CD4-positive, alpha-beta memory T cell (primary cell): ENCODE measurements at regions not wholly inside any gene's neighbourhood (a gene's known extent, or its start where the extent isn't known, plus 50 kb on each side); places are given as distances from the start of the nearest gene placed in this dataset.

Experiments
- CTCF ChIA-PET: fragments of 350-600 bp; sonication (Branson Sonifier 250); formaldehyde crosslinking; loops from one replicate; lab custom pipeline; 2021; ENCODE audit warnings: inconsistent platforms; ENCODE audit not compliant: partially characterized antibody; lab: Charles Lee
- POLR2A ChIA-PET: fragments of 350-600 bp; sonication (Branson Sonifier 250); formaldehyde crosslinking; loops from one replicate; lab custom pipeline; 2021; ENCODE audit not compliant: partially characterized antibody; lab: Charles Lee
- DNase-seq, 5 donors: peaks; one replicate each; pipeline versions ENCODE4 v3.0.0 to v3.0.0-alpha.2; 2020 to 2022; ENCODE audit warnings: mixed read lengths in 1 of 5
- H3K27ac ChIP-seq: one replicate; pipeline ENCODE4 v1.7.0; 2013; ENCODE audit warnings: low read depth, low read length
- H3K27me3 ChIP-seq: 2 replicates; pipeline ENCODE4 v1.7.0; 2013; ENCODE audit warnings: mild to moderate bottlenecking, low read length, moderate library complexity; ENCODE audit not compliant: insufficient read depth
- H3K36me3 ChIP-seq: 2 replicates; pipeline ENCODE4 v1.7.0; 2013; ENCODE audit warnings: mild to moderate bottlenecking, low read length, moderate library complexity; ENCODE audit not compliant: insufficient read depth
- H3K4me1 ChIP-seq: 2 replicates; pipeline ENCODE4 v1.7.0; 2013; ENCODE audit warnings: mild to moderate bottlenecking, low read length, moderate library complexity; ENCODE audit not compliant: insufficient read depth
- H3K4me3 ChIP-seq, 2 donors: one replicate each; pipeline ENCODE4 v1.7.0; 2013; ENCODE audit warnings: low read length in 2 of 2, mild to moderate bottlenecking in 1 of 2
- H3K9me3 ChIP-seq, 2 donors: one replicate each; pipeline ENCODE4 v1.7.0; 2013; ENCODE audit warnings: low read length in 2 of 2, control low read depth in 1 of 2; ENCODE audit not compliant: control insufficient read depth in 1 of 2
- H3K27ac Mint-ChIP-seq, 7 donors: one replicate each; pipeline ENCODE4 v1.8.0; 2020 to 2021; ENCODE audit warnings: mixed read lengths in 7 of 7, mild to moderate bottlenecking in 6 of 7, inconsistent platforms in 3 of 7, moderate library complexity in 3 of 7
- H3K27me3 Mint-ChIP-seq, 2 donors: one replicate each; pipeline ENCODE4 v1.8.0; 2020 to 2021; ENCODE audit warnings: mixed read lengths in 2 of 2
- H3K36me3 Mint-ChIP-seq, 2 donors: one replicate each; pipeline ENCODE4 v1.8.0; 2020 to 2021; ENCODE audit warnings: mixed read lengths in 2 of 2, inconsistent platforms in 1 of 2, mild to moderate bottlenecking in 1 of 2
- H3K4me1 Mint-ChIP-seq, 4 donors: one replicate each; pipeline ENCODE4 v1.8.0; 2020 to 2021; ENCODE audit warnings: mixed read lengths in 4 of 4, mild to moderate bottlenecking in 1 of 4
- H3K4me3 Mint-ChIP-seq, 8 donors: one replicate each; pipeline ENCODE4 v1.8.0; 2020 to 2021; ENCODE audit warnings: mixed read lengths in 8 of 8, mild to moderate bottlenecking in 7 of 8, moderate library complexity in 6 of 8, inconsistent platforms in 3 of 8
- H3K9me3 Mint-ChIP-seq, 8 donors: one replicate each; pipeline ENCODE4 v1.8.0; 2020 to 2021; ENCODE audit warnings: mixed read lengths in 8 of 8, mild to moderate bottlenecking in 5 of 8, inconsistent platforms in 3 of 8, moderate library complexity in 1 of 8
- intact Hi-C: fragments of 100-400 bp; cut with micrococcal nuclease; formaldehyde crosslinking; loops from one replicate; pipeline ENCODE4 v1.15.1; 2023

GRCh38 chr3:190709351-190709773 is 153.1 kb downstream of the GMNC start:
- ChIA-PET POLR2A (no interaction called here), CTCF (no interaction called here)
- Histone ChIP-seq H3K27ac (no peak overlapping the region), H3K4me3 (no peak overlapping the region), H3K4me1 (no peaks in the 10 kb centered on the region), H3K27me3 (no peaks in the 10 kb centered on the region), H3K9me3 (no peaks in the 10 kb centered on the region), H3K36me3 (no peaks in the 10 kb centered on the region)
- no peak overlapping the region for H3K4me3 Mint-ChIP-seq
- peaks cover 0 to 1% (median 0%) of the 10 kb centered on the region in 8 donors for H3K9me3 Mint-ChIP-seq
- no peak for DNase-seq
- intact Hi-C loops, result no loop called here
- H3K36me3 Mint-ChIP-seq, result no peaks in the 10 kb centered on the region
- H3K27ac Mint-ChIP-seq, result no peak overlapping the region
- no peaks in the 10 kb centered on the region for H3K4me1 Mint-ChIP-seq
- H3K27me3 Mint-ChIP-seq, result peaks cover 1 to 2% of the 10 kb centered on the region in 2 donors
